ENCODE measurements at regions not wholly inside any gene's neighbourhood (a gene's known extent, or its start where the extent isn't known, plus 50 kb on each side); places are given as distances from the start of the nearest gene placed in this dataset.

DNA sequence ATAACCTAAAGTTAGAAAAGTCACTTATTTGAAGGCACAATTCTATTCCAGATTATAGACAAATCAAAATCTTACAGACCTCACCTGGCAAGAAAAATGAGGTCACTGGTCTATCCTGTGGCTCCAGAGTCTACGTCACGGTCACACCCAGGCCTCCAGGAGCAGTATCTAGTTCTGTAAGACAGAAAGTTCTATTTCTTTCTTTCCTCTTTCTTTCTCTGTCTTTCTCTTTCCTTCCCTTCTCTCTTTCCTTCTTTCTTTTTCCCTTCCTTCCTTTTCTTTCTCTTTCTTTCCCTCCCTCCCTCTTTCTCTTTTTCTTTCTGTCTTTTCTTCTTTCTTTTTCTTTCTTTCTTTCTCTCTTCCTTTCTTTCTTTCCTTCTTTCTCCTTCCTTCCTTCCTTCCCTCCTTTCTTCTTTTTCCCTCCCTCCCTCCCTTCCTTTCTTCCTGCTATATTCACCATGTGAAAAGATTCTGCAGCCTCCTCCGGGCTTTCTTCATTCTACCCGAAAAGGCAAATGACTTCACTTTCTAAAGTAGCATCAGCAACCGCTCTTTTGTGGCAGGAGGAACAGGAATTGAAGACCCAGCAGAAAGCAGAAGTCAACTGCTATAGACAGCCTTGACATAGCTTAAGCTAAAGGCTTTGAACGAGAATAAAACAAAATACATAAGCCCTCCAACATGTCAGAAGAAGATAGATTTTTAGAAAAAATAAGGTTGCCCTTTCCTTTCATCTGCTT lies 83.9 kb upstream of the SIRPG start:
- TF ChIP-seq POLR2AphosphoS5 (IDR thresholded peaks at IDR 0.05) (no peak), CTCF (IDR thresholded peaks at IDR 0.05) (no peak)
